Natural killer cell (primary cell): ENCODE measurements at regions not wholly inside any gene's neighbourhood (a gene's known extent, or its start where the extent isn't known, plus 50 kb on each side); places are given as distances from the start of the nearest gene placed in this dataset.
A peak's percentile ranks its signal among the peaks of the same experiment; 100 is the strongest.

Source experiments
- ATAC-seq, 3 donors: fragments of 150-1000 bp in 2 of 3; fragments of 200-7000 bp in 1 of 3; cut with Tn5 transposase; 1 replicate in 1 of 3; 2 replicates in 2 of 3; pipeline ENCODE4 v1.10.0; 2021; ENCODE audit warnings: mild to moderate bottlenecking in 2 of 3, moderate library complexity in 2 of 3
- DNase-seq, 2 donors: peaks; one replicate each; pipeline versions ENCODE4 v3.0.0 to v3.0.0-alpha.2; 2013 to 2021; ENCODE audit warnings: mixed read lengths in 1 of 2
- H3K27ac ChIP-seq: one replicate; pipeline ENCODE4 v1.5.1; 2013; ENCODE audit warnings: mild to moderate bottlenecking, low read length
- H3K27me3 ChIP-seq: one replicate; pipeline ENCODE4 v1.6.1; 2013; ENCODE audit warnings: low read length; ENCODE audit not compliant: control insufficient read depth, insufficient read depth
- H3K36me3 ChIP-seq: one replicate; pipeline ENCODE4 v1.6.1; 2013; ENCODE audit warnings: low read length; ENCODE audit not compliant: control insufficient read depth, insufficient read depth
- H3K4me1 ChIP-seq: one replicate; pipeline ENCODE4 v1.6.1; 2013; ENCODE audit warnings: low read length; ENCODE audit not compliant: control insufficient read depth, insufficient read depth
- H3K4me3 ChIP-seq: one replicate; pipeline ENCODE4 v1.5.1; 2013; ENCODE audit warnings: low read length
- H3K9me3 ChIP-seq: one replicate; pipeline ENCODE4 v1.6.1; 2013; ENCODE audit warnings: low read length; ENCODE audit not compliant: control insufficient read depth, insufficient read depth
- H3K27ac Mint-ChIP-seq, 2 donors: one replicate each; pipeline ENCODE4 v1.8.0; 2022; ENCODE audit warnings: mild to moderate bottlenecking in 2 of 2, mixed read lengths in 2 of 2, moderate library complexity in 1 of 2
- H3K27me3 Mint-ChIP-seq, 2 donors: one replicate each; pipeline ENCODE4 v1.8.0; 2022; ENCODE audit warnings: low read depth in 2 of 2, mixed read lengths in 2 of 2
- H3K36me3 Mint-ChIP-seq: one replicate; pipeline ENCODE4 v1.8.0; 2022; ENCODE audit warnings: mixed read lengths
- H3K4me1 Mint-ChIP-seq, 2 donors: one replicate each; pipeline ENCODE4 v1.8.0; 2022; ENCODE audit warnings: mixed read lengths in 2 of 2
- H3K4me3 Mint-ChIP-seq: one replicate; pipeline ENCODE4 v1.8.0; 2022; ENCODE audit warnings: mild to moderate bottlenecking, moderate library complexity, mixed read lengths
- H3K9me3 Mint-ChIP-seq, 2 donors: one replicate each; pipeline ENCODE4 v1.8.0; 2022; ENCODE audit warnings: mixed read lengths in 2 of 2
- WGBS: methylation state at CpG from one replicate; pipeline ENCODE4 v1.1.7; 2013; ENCODE audit warnings: missing lambda C conversion rate; ENCODE audit not compliant: insufficient coverage; 5-methylcytosine and 5-hydroxymethylcytosine counted together
- intact Hi-C: fragments of 100-400 bp; cut with micrococcal nuclease; formaldehyde crosslinking; loops from one replicate; pipeline ENCODE4 v1.14.2; 2022
- TF ChIP-seq, protein P1 (sequence below): fragments of 200-600 bp; IDR thresholded peaks from one replicate; pipeline ENCODE4 v1.8.0; 2022; ENCODE audit warnings: antibody characterized with exemption

GRCh38 chr19:16024266-16025107, 51.8 kb upstream of the TPM4 start:
- Histone ChIP-seq H3K36me3 (no peaks in the 10 kb centered on the region), H3K27me3 (no peaks in the 10 kb centered on the region), H3K4me3 (no peak overlapping the region), H3K4me1 (no peaks in the 10 kb centered on the region), H3K9me3 (no peaks in the 10 kb centered on the region), H3K27ac (no peak overlapping the region)
- Mint-ChIP-seq H3K27ac (no peak overlapping the region), H3K4me3 (no peak overlapping the region), H3K27me3 (no peaks in the 10 kb centered on the region), H3K9me3 (no peaks in the 10 kb centered on the region), H3K36me3 (no peaks in the 10 kb centered on the region), H3K4me1 (no peaks in the 10 kb centered on the region)
- intact Hi-C loops = no loop called here
- TF ChIP-seq, protein P1, sequence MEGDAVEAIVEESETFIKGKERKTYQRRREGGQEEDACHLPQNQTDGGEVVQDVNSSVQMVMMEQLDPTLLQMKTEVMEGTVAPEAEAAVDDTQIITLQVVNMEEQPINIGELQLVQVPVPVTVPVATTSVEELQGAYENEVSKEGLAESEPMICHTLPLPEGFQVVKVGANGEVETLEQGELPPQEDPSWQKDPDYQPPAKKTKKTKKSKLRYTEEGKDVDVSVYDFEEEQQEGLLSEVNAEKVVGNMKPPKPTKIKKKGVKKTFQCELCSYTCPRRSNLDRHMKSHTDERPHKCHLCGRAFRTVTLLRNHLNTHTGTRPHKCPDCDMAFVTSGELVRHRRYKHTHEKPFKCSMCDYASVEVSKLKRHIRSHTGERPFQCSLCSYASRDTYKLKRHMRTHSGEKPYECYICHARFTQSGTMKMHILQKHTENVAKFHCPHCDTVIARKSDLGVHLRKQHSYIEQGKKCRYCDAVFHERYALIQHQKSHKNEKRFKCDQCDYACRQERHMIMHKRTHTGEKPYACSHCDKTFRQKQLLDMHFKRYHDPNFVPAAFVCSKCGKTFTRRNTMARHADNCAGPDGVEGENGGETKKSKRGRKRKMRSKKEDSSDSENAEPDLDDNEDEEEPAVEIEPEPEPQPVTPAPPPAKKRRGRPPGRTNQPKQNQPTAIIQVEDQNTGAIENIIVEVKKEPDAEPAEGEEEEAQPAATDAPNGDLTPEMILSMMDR = no peak
- 86% methylated on average over 18 of the region's 18 CpGs for WGBS
- ATAC-seq (no peak), DNase-seq (no peak)

GRCh38 chr19:16025108-16026101, 50.9 kb upstream of the TPM4 start:
- H3K36me3 Mint-ChIP-seq = no peaks in the 10 kb centered on the region
- no peaks in the 10 kb centered on the region for H3K4me1 Mint-ChIP-seq
- H3K27ac Mint-ChIP-seq = no peak overlapping the region
- H3K4me3 Mint-ChIP-seq = no peak overlapping the region
- no peaks in the 10 kb centered on the region for H3K9me3 Mint-ChIP-seq
- 67% methylated on average over 20 of the region's 20 CpGs for WGBS
- TF ChIP-seq, protein P1 = no peak
- no peaks in the 10 kb centered on the region for H3K27me3 Mint-ChIP-seq
- no peak overlapping the region for H3K27ac ChIP-seq
- no peak for ATAC-seq
- H3K9me3 ChIP-seq = no peaks in the 10 kb centered on the region
- no peak overlapping the region for H3K4me3 ChIP-seq
- no peaks in the 10 kb centered on the region for H3K36me3 ChIP-seq
- H3K27me3 ChIP-seq = no peaks in the 10 kb centered on the region
- peak in 1 of 2 donors; percentile 25 for DNase-seq
- no peaks in the 10 kb centered on the region for H3K4me1 ChIP-seq
- intact Hi-C loops = no loop called here

- Mint-ChIP-seq H3K4me3 (no peak overlapping the region), H3K9me3 (no peaks in the 10 kb centered on the region), H3K27me3 (no peaks in the 10 kb centered on the region), H3K36me3 (no peaks in the 10 kb centered on the region), H3K27ac (no peak overlapping the region), H3K4me1 (no peaks in the 10 kb centered on the region)
- Histone ChIP-seq H3K27ac (no peak overlapping the region), H3K4me1 (no peaks in the 10 kb centered on the region), H3K9me3 (no peaks in the 10 kb centered on the region), H3K4me3 (no peak overlapping the region), H3K36me3 (no peaks in the 10 kb centered on the region), H3K27me3 (no peaks in the 10 kb centered on the region)
- intact Hi-C loops = no loop called here
- TF ChIP-seq, protein P1 = no peak
- no peak for ATAC-seq
- DNase-seq = no peak
- WGBS = 87% methylated on average over 19 of the region's 19 CpGs
Measured at GRCh38 chr19:16026131-16026530, 50.2 kb upstream of the TPM4 start.
